ENCODE measurements at regions not wholly inside any gene's neighbourhood (a gene's known extent, or its start where the extent isn't known, plus 50 kb on each side); places are given as distances from the start of the nearest gene placed in this dataset.

- TF ChIP-seq EZH2 (IDR thresholded peaks at IDR 0.05; ENCODE audit: borderline replicate concordance, low read depth, low read length, severe bottlenecking) (no peak), CTCF (IDR thresholded peaks at IDR 0.05; ENCODE audit: borderline replicate concordance, extremely low read depth, low read length, poor library complexity, severe bottlenecking) (no peak)
Measured at GRCh38 chr5:178785999-178786398, 55.5 kb upstream of the ZNF354A start.

Measured in DND-41 (cell line).